ENCODE measurements at regions not wholly inside any gene's neighbourhood (a gene's known extent, or its start where the extent isn't known, plus 50 kb on each side); places are given as distances from the start of the nearest gene placed in this dataset.

- H3K4me1 ChIP-seq (ENCODE audit: insufficient read depth, low read length): peaks cover 8% of the 10 kb centered on the region
- H3K36me3 ChIP-seq (ENCODE audit: insufficient read depth, low read length): no peaks in the 10 kb centered on the region
- no peak overlapping the region for H3K4me3 ChIP-seq (ENCODE audit: low read length)
- no peaks in the 10 kb centered on the region for H3K9me3 ChIP-seq (ENCODE audit: insufficient read depth, low read depth, low read length)
- 100% methylated on average over 1 of the region's 3 CpGs for WGBS
- H3K27ac ChIP-seq (ENCODE audit: low read depth, low read length): no peak overlapping the region
- no peak overlapping the region for H3K9ac ChIP-seq (ENCODE audit: low read depth, low read length)
- no peaks in the 10 kb centered on the region for H3K27me3 ChIP-seq (ENCODE audit: insufficient read depth, low read length)
These were observed 776.7 kb downstream of the NXPH1 start for GRCh38 chr7:9210114-9210513.

DNA sequence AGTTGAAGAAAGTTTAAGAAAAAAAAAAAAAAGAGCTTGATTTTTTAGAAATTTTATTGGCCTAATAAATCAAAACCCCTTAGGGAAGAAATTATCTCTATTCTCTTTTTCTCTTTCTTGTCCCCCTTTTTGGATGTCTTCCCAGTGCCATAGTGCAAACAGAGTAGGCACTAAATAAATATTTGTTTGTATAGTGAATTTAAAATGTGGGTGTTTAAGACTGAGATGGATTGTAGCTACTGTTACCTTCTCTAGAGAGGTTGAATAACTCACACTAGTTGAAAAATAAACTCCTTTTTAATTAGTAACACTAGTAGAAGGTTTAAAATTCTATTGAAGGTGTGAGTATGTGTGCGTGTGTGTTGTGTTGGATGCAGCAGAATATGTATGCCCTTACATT is 783.8 kb downstream of the NXPH1 start:
- H3K4me1 ChIP-seq (ENCODE audit: insufficient read depth, low read length): no peaks in the 10 kb centered on the region
- no peaks in the 10 kb centered on the region for H3K9me3 ChIP-seq (ENCODE audit: insufficient read depth, low read depth, low read length)
- H3K36me3 ChIP-seq (ENCODE audit: insufficient read depth, low read length): no peaks in the 10 kb centered on the region
- H3K4me3 ChIP-seq (ENCODE audit: low read length): no peak overlapping the region
- H3K9ac ChIP-seq (ENCODE audit: low read depth, low read length): no peak overlapping the region
- H3K27ac ChIP-seq (ENCODE audit: low read depth, low read length): no peak overlapping the region
- no CpG with 5 or more reads among the region's 1 CpG for WGBS
- H3K27me3 ChIP-seq (ENCODE audit: insufficient read depth, low read length): no peaks in the 10 kb centered on the region

DNA sequence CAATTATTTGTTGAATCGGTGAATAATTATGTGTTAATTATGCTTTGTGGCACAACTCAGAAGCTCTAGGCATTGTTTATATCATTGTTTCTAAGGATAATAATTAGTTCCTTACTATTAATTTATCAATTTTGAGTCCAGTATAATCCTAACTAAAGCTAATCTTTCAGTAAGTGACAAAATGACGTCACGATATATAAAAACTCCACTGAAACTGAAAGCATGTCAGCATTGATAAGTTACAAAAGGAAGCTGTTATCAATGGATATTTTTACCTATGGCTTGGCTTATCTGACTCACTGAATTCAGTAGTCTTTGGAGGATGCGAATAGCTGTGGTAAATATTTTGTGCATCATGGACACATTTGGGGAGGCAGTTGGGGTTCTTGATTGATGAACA is 793.1 kb downstream of the NXPH1 start:
- WGBS: 94% methylated on average over 4 of the region's 4 CpGs
- Histone ChIP-seq H3K36me3 (ENCODE audit: insufficient read depth, low read length) (no peaks in the 10 kb centered on the region), H3K9me3 (ENCODE audit: insufficient read depth, low read depth, low read length) (no peaks in the 10 kb centered on the region), H3K4me3 (ENCODE audit: low read length) (no peak overlapping the region), H3K4me1 (ENCODE audit: insufficient read depth, low read length) (peaks cover 3% of the 10 kb centered on the region; the same call in 1 of the 2 replicates), H3K9ac (ENCODE audit: low read depth, low read length) (no peak overlapping the region), H3K27ac (ENCODE audit: low read depth, low read length) (no peak overlapping the region), H3K27me3 (ENCODE audit: insufficient read depth, low read length) (no peaks in the 10 kb centered on the region)

GRCh38 chr7:9231630-9232121 is 798.3 kb downstream of the NXPH1 start:
- Histone ChIP-seq H3K9me3 (ENCODE audit: insufficient read depth, low read depth, low read length) (no peaks in the 10 kb centered on the region), H3K27me3 (ENCODE audit: insufficient read depth, low read length) (no peaks in the 10 kb centered on the region), H3K9ac (ENCODE audit: low read depth, low read length) (no peak overlapping the region)

GRCh38 chr7:9240001-9240400 is 806.6 kb downstream of the NXPH1 start:
- H3K27ac ChIP-seq (ENCODE audit: low read depth, low read length): no peak overlapping the region
- no peaks in the 10 kb centered on the region for H3K4me1 ChIP-seq (ENCODE audit: insufficient read depth, low read length)
- no peaks in the 10 kb centered on the region for H3K27me3 ChIP-seq (ENCODE audit: insufficient read depth, low read length)
- H3K9ac ChIP-seq (ENCODE audit: low read depth, low read length): no peak overlapping the region
- no peaks in the 10 kb centered on the region for H3K36me3 ChIP-seq (ENCODE audit: insufficient read depth, low read length)
- H3K9me3 ChIP-seq (ENCODE audit: insufficient read depth, low read depth, low read length): no peaks in the 10 kb centered on the region
- no peak overlapping the region for H3K4me3 ChIP-seq (ENCODE audit: low read length)

More at GRCh38 chr7:9231630-9232121, 798.3 kb downstream of the NXPH1 start:
- Histone ChIP-seq H3K4me3 (ENCODE audit: low read length) (no peak overlapping the region), H3K36me3 (ENCODE audit: insufficient read depth, low read length) (no peaks in the 10 kb centered on the region), H3K4me1 (ENCODE audit: insufficient read depth, low read length) (peaks cover 9% of the 10 kb centered on the region; the same call in 1 of the 2 replicates), H3K27ac (ENCODE audit: low read depth, low read length) (no peak overlapping the region)
- 84% methylated on average over 7 of the region's 7 CpGs for WGBS

DNA sequence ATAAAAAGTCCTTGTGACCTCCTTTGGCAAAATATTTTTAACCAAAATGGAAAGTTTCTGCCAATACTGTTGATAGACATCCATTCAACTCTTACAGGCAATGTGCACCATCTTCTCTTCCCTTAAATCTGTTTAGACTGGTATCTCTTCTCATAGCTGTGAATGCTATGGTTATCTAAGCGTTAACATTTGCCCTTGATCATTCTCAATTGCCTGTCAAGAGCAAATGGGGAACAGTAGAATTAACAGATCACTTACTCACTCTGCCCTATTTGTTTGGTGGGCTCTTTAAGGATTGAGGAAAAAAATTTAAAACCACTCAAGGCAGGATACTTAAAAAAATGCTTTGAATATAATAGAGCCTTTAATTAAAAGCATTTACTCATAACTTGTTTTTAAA is 808.4 kb downstream of the NXPH1 start:
- H3K27ac ChIP-seq (ENCODE audit: low read depth, low read length): no peak overlapping the region
- H3K4me3 ChIP-seq (ENCODE audit: low read length): no peak overlapping the region
- H3K27me3 ChIP-seq (ENCODE audit: insufficient read depth, low read length): no peaks in the 10 kb centered on the region
- no peak overlapping the region for H3K9ac ChIP-seq (ENCODE audit: low read depth, low read length)
- 100% methylated on average over 1 of the region's 1 CpG for WGBS
- no peaks in the 10 kb centered on the region for H3K36me3 ChIP-seq (ENCODE audit: insufficient read depth, low read length)
- no peaks in the 10 kb centered on the region for H3K9me3 ChIP-seq (ENCODE audit: insufficient read depth, low read depth, low read length)
- no peaks in the 10 kb centered on the region for H3K4me1 ChIP-seq (ENCODE audit: insufficient read depth, low read length)

DNA sequence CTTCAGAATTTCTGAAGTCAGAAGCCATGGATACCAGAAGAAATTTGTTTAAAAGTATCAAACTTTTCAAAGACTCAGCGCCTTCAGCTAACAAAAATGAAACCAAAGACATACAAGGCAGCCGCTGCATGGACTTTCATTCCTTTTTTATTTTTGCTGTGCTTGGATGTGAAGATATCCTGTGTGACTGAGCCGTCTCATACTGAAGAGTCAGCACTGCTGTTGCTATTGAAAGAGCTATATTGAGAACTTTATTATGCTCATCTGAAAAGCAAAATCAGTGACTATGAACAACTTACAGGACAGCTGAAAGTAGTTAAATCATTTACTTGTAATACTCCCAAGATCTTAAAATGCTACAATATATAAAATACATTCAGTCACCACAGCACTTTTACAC is 809.2 kb downstream of the NXPH1 start:
- Histone ChIP-seq H3K27ac (ENCODE audit: low read depth, low read length) (no peak overlapping the region), H3K9ac (ENCODE audit: low read depth, low read length) (no peak overlapping the region), H3K36me3 (ENCODE audit: insufficient read depth, low read length) (no peaks in the 10 kb centered on the region), H3K4me3 (ENCODE audit: low read length) (no peak overlapping the region), H3K27me3 (ENCODE audit: insufficient read depth, low read length) (no peaks in the 10 kb centered on the region), H3K4me1 (ENCODE audit: insufficient read depth, low read length) (no peaks in the 10 kb centered on the region), H3K9me3 (ENCODE audit: insufficient read depth, low read depth, low read length) (no peaks in the 10 kb centered on the region)
- WGBS: 93% methylated on average over 3 of the region's 3 CpGs

- 82% methylated on average over 4 of the region's 4 CpGs for WGBS
- H3K27me3 ChIP-seq (ENCODE audit: insufficient read depth, low read length): no peaks in the 10 kb centered on the region
- H3K4me3 ChIP-seq (ENCODE audit: low read length): no peak overlapping the region
- no peak overlapping the region for H3K9ac ChIP-seq (ENCODE audit: low read depth, low read length)
- H3K36me3 ChIP-seq (ENCODE audit: insufficient read depth, low read length): no peaks in the 10 kb centered on the region
- H3K9me3 ChIP-seq (ENCODE audit: insufficient read depth, low read depth, low read length): no peaks in the 10 kb centered on the region
- no peak overlapping the region for H3K27ac ChIP-seq (ENCODE audit: low read depth, low read length)
- H3K4me1 ChIP-seq (ENCODE audit: insufficient read depth, low read length): no peaks in the 10 kb centered on the region
These were observed 817.5 kb downstream of the NXPH1 start for GRCh38 chr7:9250876-9251275.

DNA sequence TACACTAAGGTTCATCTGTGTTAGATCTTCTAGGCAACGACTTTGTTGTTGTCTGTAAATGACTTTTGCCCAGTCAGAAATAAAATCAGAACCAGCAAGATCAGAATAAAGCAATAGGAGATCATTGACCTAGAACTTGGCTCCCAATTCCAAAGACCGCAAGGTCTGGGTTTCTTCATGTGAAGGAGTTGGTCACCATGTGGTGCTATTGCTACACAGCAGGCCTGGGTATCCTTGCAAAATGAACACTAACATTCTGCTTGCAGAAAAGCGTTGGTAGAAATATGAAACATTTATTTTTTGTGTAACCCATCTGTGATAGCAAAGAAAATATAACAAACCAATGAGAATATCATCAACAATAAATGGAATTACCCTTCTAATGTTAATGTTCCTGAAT is 831.0 kb downstream of the NXPH1 start:
- Histone ChIP-seq H3K36me3 (ENCODE audit: insufficient read depth, low read length) (no peaks in the 10 kb centered on the region), H3K27ac (ENCODE audit: low read depth, low read length) (no peak overlapping the region), H3K4me3 (ENCODE audit: low read length) (no peak overlapping the region), H3K4me1 (ENCODE audit: insufficient read depth, low read length) (no peaks in the 10 kb centered on the region), H3K9ac (ENCODE audit: low read depth, low read length) (no peak overlapping the region), H3K27me3 (ENCODE audit: insufficient read depth, low read length) (no peaks in the 10 kb centered on the region), H3K9me3 (ENCODE audit: insufficient read depth, low read depth, low read length) (0 out of 2 replicates have a peak, but pooled peaks cover 4% of the 10 kb centered on the region)
- 98% methylated on average over 2 of the region's 3 CpGs for WGBS

DNA sequence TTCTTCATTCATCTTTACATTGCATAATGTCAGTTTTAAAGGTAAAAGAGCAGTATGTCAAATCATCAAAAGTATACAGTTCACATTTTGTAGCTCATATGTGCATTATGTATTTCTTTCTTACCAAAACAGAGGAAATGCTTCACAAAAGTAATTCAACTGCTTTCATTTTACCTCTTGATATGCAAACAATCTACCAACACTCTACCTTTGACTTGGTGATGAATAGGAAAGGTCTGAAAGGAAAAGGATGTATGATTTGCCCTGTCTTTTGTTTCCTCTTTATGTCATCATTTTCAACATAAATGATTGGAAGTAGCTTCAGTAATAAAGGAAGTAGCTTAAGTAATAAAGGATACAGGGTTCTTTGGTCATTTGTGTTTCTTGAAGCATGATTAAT is 846.7 kb downstream of the NXPH1 start:
- Histone ChIP-seq H3K9ac (ENCODE audit: low read depth, low read length) (no peak overlapping the region), H3K4me3 (ENCODE audit: low read length) (no peak overlapping the region), H3K4me1 (ENCODE audit: insufficient read depth, low read length) (peaks cover 27% of the 10 kb centered on the region), H3K27ac (ENCODE audit: low read depth, low read length) (peak overlapping the region; percentile 68; the same call in 1 of the 2 replicates), H3K36me3 (ENCODE audit: insufficient read depth, low read length) (no peaks in the 10 kb centered on the region), H3K9me3 (ENCODE audit: insufficient read depth, low read depth, low read length) (0 out of 2 replicates have a peak, but pooled peaks cover 3% of the 10 kb centered on the region), H3K27me3 (ENCODE audit: insufficient read depth, low read length) (no peaks in the 10 kb centered on the region)

DNA sequence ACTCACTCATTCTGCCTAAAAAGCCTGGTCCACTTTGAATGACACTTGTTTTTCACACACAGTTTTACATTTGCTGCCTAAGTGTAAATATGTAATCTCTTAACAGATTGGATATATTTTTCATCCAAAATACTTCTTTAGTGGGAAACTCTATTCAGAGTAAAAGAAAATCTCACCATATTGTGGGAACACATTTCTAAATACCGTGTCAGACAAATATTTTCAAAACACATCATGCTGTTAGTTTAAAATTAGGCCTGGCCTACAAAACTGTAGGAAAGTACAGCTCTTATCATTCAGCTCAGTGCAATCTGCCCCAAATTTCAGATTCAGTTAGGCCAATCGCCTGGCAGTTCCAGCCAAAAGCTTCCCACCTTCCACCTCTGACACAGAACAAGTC is 849.8 kb downstream of the NXPH1 start:
- H3K27ac ChIP-seq (ENCODE audit: low read depth, low read length): no peak overlapping the region
- 99% methylated on average over 2 of the region's 2 CpGs for WGBS

DNA sequence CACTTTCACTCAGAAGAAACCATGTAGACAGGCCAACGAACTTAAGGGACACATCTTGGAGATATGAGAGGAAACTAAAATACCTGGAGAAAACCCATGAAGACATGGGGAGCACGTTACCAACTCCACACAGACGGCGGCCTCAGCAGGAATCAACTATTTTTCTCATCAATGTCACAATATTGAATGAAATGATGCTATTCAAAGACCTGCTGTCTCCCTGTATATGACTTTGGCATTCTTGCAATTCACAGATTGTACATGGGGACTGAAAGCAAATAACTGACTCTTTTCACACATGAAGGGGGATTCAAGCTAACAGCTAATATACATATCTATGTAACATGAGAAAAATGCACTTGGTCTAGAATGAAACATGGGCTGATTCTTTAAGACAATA is 869.0 kb downstream of the NXPH1 start:
- no peak overlapping the region for H3K9ac ChIP-seq (ENCODE audit: low read depth, low read length)
- WGBS: 98% methylated on average over 4 of the region's 4 CpGs
- H3K36me3 ChIP-seq (ENCODE audit: insufficient read depth, low read length): no peaks in the 10 kb centered on the region
- no peak overlapping the region for H3K27ac ChIP-seq (ENCODE audit: low read depth, low read length)
- no peaks in the 10 kb centered on the region for H3K27me3 ChIP-seq (ENCODE audit: insufficient read depth, low read length)
- no peaks in the 10 kb centered on the region for H3K4me1 ChIP-seq (ENCODE audit: insufficient read depth, low read length)
- H3K9me3 ChIP-seq (ENCODE audit: insufficient read depth, low read depth, low read length): no peaks in the 10 kb centered on the region
- no peak overlapping the region for H3K4me3 ChIP-seq (ENCODE audit: low read length)

More for the DNA sequence above, 849.8 kb downstream of the NXPH1 start:
- no peaks in the 10 kb centered on the region for H3K27me3 ChIP-seq (ENCODE audit: insufficient read depth, low read length)
- no peak overlapping the region for H3K4me3 ChIP-seq (ENCODE audit: low read length)
- no peaks in the 10 kb centered on the region for H3K36me3 ChIP-seq (ENCODE audit: insufficient read depth, low read length)
- peaks cover 24% of the 10 kb centered on the region for H3K4me1 ChIP-seq (ENCODE audit: insufficient read depth, low read length)
- no peak overlapping the region for H3K9ac ChIP-seq (ENCODE audit: low read depth, low read length)
- 0 out of 2 replicates have a peak, but pooled peaks cover 3% of the 10 kb centered on the region for H3K9me3 ChIP-seq (ENCODE audit: insufficient read depth, low read depth, low read length)
